HG02840 (cell line): ENCODE measurements at regions not wholly inside any gene's neighbourhood (a gene's known extent, or its start where the extent isn't known, plus 50 kb on each side); places are given as distances from the start of the nearest gene placed in this dataset.
"Not testable (repeated sequence)": the region's sequence is repeated elsewhere in the genome, so short reads cannot be mapped to it uniquely, and the experiment has no call there.

ENCODE experiments used
- ATAC-seq: cut with Tn5 transposase; IDR thresholded peaks from one replicate; pipeline ENCODE4 v1.9.1; 2021; ENCODE audit warnings: mild to moderate bottlenecking, moderate library complexity, moderate number of reproducible peaks; ENCODE audit not compliant: unreplicated experiment, low FRiP score

GRCh38 chr7:13603661-13604060 lies 385.8 kb downstream of the ETV1 start:
- no peak for ATAC-seq

- no peak for ATAC-seq
These were observed 385.3 kb downstream of the ETV1 start for GRCh38 chr7:13604178-13604577.

GRCh38 chr7:13610372-13610771 lies 379.1 kb downstream of the ETV1 start:
- ATAC-seq = no peak

- ATAC-seq = no peak
These were observed 373.8 kb downstream of the ETV1 start for GRCh38 chr7:13615679-13616078.

GRCh38 chr7:13627455-13627854 lies 362.0 kb downstream of the ETV1 start:
- ATAC-seq = no peak

GRCh38 chr7:13628239-13629001 lies 361.0 kb downstream of the ETV1 start:
- ATAC-seq = no peak

GRCh38 chr7:13631207-13632049 lies 358.0 kb downstream of the ETV1 start:
- ATAC-seq = not testable (repeated sequence)

- ATAC-seq = no peak
These were observed 355.6 kb downstream of the ETV1 start for GRCh38 chr7:13633857-13634256.

- no peak for ATAC-seq
These were observed 350.1 kb downstream of the ETV1 start for GRCh38 chr7:13639396-13639795.

- no peak for ATAC-seq
These were observed 347.8 kb downstream of the ETV1 start for GRCh38 chr7:13641714-13642113.

- ATAC-seq = no peak
These were observed 338.3 kb downstream of the ETV1 start for GRCh38 chr7:13651167-13651566.

GRCh38 chr7:13656330-13656729 lies 333.1 kb downstream of the ETV1 start:
- no peak for ATAC-seq

GRCh38 chr7:13673290-13673689 lies 316.2 kb downstream of the ETV1 start:
- ATAC-seq = no peak

GRCh38 chr7:13682626-13683025 lies 306.8 kb downstream of the ETV1 start:
- ATAC-seq = no peak

GRCh38 chr7:13687500-13687899 lies 302.0 kb downstream of the ETV1 start:
- no peak for ATAC-seq

- ATAC-seq = no peak
These were observed 296.9 kb downstream of the ETV1 start for GRCh38 chr7:13692548-13692947.

- no peak for ATAC-seq
These were observed 287.2 kb downstream of the ETV1 start for GRCh38 chr7:13702251-13702650.

- no peak for ATAC-seq
These were observed 280.8 kb downstream of the ETV1 start for GRCh38 chr7:13708670-13709069.

GRCh38 chr7:13713092-13713491 lies 276.4 kb downstream of the ETV1 start:
- ATAC-seq = no peak

- ATAC-seq = no peak
These were observed 273.9 kb downstream of the ETV1 start for GRCh38 chr7:13715534-13715933.

- no peak for ATAC-seq
These were observed 272.4 kb downstream of the ETV1 start for GRCh38 chr7:13717031-13717430.
